PC-9 (cell line): ENCODE measurements at regions not wholly inside any gene's neighbourhood (a gene's known extent, or its start where the extent isn't known, plus 50 kb on each side); places are given as distances from the start of the nearest gene placed in this dataset.

ENCODE experiments used
- BruUV-seq: library from RNA; stranded (reverse); fragments of 400-500 nt; replicated peaks from 2 replicates; lab custom pipeline; 2021; lab: Mats Ljungman, UMichigan
- CTCF ChIA-PET: fragments of 300-600 bp; sonication (Branson Sonifier 250); formaldehyde crosslinking; loops from one replicate; lab custom pipeline; 2022; ENCODE audit warnings: antibody characterized with exemption; lab: Charles Lee
- POLR2A ChIA-PET: fragments of 300-600 bp; sonication (Branson Sonifier 250); formaldehyde crosslinking; loops from one replicate; lab custom pipeline; 2022; ENCODE audit warnings: antibody characterized with exemption; ENCODE audit not compliant: unreplicated experiment; lab: Charles Lee
- DNase-seq, 2 experiments: peaks; one replicate each; pipeline versions ENCODE4 v3.0.0 to v3.0.0-alpha.2; 2015 to 2022; ENCODE audit warnings: mixed read lengths in 1 of 2
- H2AFZ ChIP-seq: fragments of 200-600 bp; sonication (generic); 2 replicates; pipeline ENCODE4 v1.8.1; 2017; ENCODE audit warnings: antibody characterized with exemption
- H3F3A ChIP-seq: fragments of 200-600 bp; sonication (generic); 2 replicates; pipeline ENCODE4 v1.8.1; 2017; ENCODE audit warnings: antibody characterized with exemption, mild to moderate bottlenecking, low read depth; ENCODE audit not compliant: insufficient read depth
- H3K27ac ChIP-seq: fragments of 200-600 bp; sonication (generic); 2 replicates; pipeline ENCODE4 v1.6.1; 2016; ENCODE audit warnings: mixed run types
- H3K27me3 ChIP-seq: fragments of 200-600 bp; sonication (generic); 2 replicates; pipeline ENCODE4 v1.6.1; 2016; ENCODE audit warnings: low read depth, mixed run types; ENCODE audit not compliant: insufficient read depth
- H3K36me3 ChIP-seq: fragments of 200-600 bp; sonication (generic); 2 replicates; pipeline ENCODE4 v1.6.1; 2016; ENCODE audit warnings: low read depth, mixed run types
- H3K4me1 ChIP-seq: fragments of 200-600 bp; sonication (generic); replicated peaks from 2 replicates; pipeline ENCODE4 v1.6.1; 2016; ENCODE audit warnings: mixed run types; ENCODE audit not compliant: insufficient read depth
- H3K4me2 ChIP-seq: fragments of 200-600 bp; sonication (generic); 2 replicates; pipeline ENCODE4 v1.6.1; 2017; ENCODE audit warnings: mixed run types
- H3K4me3 ChIP-seq: fragments of 200-600 bp; sonication (generic); 2 replicates; pipeline ENCODE4 v1.6.1; 2016; ENCODE audit warnings: mixed run types
- H3K79me2 ChIP-seq: fragments of 200-600 bp; sonication (generic); 2 replicates; pipeline ENCODE4 v1.6.1; 2017; ENCODE audit warnings: low read depth, mixed run types
- H3K9me2 ChIP-seq: fragments of 200-600 bp; sonication (generic); 2 replicates; pipeline ENCODE4 v1.8.1; 2017; ENCODE audit warnings: mild to moderate bottlenecking; ENCODE audit not compliant: insufficient read depth
- H3K9me3 ChIP-seq: fragments of 200-600 bp; sonication (generic); 2 replicates; pipeline ENCODE4 v1.8.1; 2016; ENCODE audit warnings: low read depth; ENCODE audit not compliant: insufficient read depth
- H4K20me1 ChIP-seq: fragments of 200-600 bp; sonication (generic); 2 replicates; pipeline ENCODE4 v1.8.1; 2017; ENCODE audit not compliant: insufficient read depth
- CTCF ChIP-seq: fragments of 200-600 bp; sonication (generic); conservative IDR thresholded peaks from 2 replicates; pipeline ENCODE4 v1.6.1; 2017; ENCODE audit warnings: mixed run types, antibody characterized with exemption, mild to moderate bottlenecking, moderate library complexity
- EZH2 ChIP-seq: fragments of 200-600 bp; sonication (generic); IDR thresholded peaks from 2 replicates; pipeline ENCODE4 v1.8.0; 2017; ENCODE audit warnings: antibody characterized with exemption, low read depth
- intact Hi-C: fragments of 100-400 bp; cut with micrococcal nuclease; formaldehyde crosslinking; loops from one replicate; pipeline ENCODE4 v1.10.0; 2022; ENCODE audit not compliant: unreplicated experiment

- BruUV-seq, result no TSS peak
- Histone ChIP-seq H3K9me2 (no peaks in the 10 kb centered on the region), H3K4me2 (no peak overlapping the region), H3K27ac (no peak overlapping the region), H3K9me3 (no peaks in the 10 kb centered on the region), H3K36me3 (no peaks in the 10 kb centered on the region), H3K4me1 (no peaks in the 10 kb centered on the region), H3K79me2 (no peaks in the 10 kb centered on the region), H3K4me3 (no peak overlapping the region), H2AFZ (no peak overlapping the region), H3K27me3 (no peaks in the 10 kb centered on the region), H3F3A (no peaks in the 10 kb centered on the region), H4K20me1 (no peaks in the 10 kb centered on the region)
- no peak for DNase-seq
- ChIA-PET POLR2A (no interaction called here), CTCF (no interaction called here)
- intact Hi-C loops, result no loop called here
- TF ChIP-seq CTCF (no peak), EZH2 (no peak)
These were observed 242.8 kb upstream of the RGS17 start for GRCh38 chr6:153373869-153374268.

GRCh38 chr6:153368131-153368530 lies 237.0 kb upstream of the RGS17 start:
- no peaks in the 10 kb centered on the region for H3K9me2 ChIP-seq
- H2AFZ ChIP-seq, result no peak overlapping the region
- TF ChIP-seq CTCF (no peak), EZH2 (no peak)
- no peak for DNase-seq
- H3K9me3 ChIP-seq, result no peaks in the 10 kb centered on the region
- no TSS peak for BruUV-seq
- POLR2A ChIA-PET, result no interaction called here
- H4K20me1 ChIP-seq, result no peaks in the 10 kb centered on the region
- H3F3A ChIP-seq, result no peaks in the 10 kb centered on the region
- no peak overlapping the region for H3K27ac ChIP-seq
- no peaks in the 10 kb centered on the region for H3K79me2 ChIP-seq
- no peak overlapping the region for H3K4me3 ChIP-seq
- H3K4me2 ChIP-seq, result no peak overlapping the region
- no peaks in the 10 kb centered on the region for H3K36me3 ChIP-seq
- no peaks in the 10 kb centered on the region for H3K27me3 ChIP-seq
- intact Hi-C loops, result no loop called here
- CTCF ChIA-PET, result no interaction called here
- no peaks in the 10 kb centered on the region for H3K4me1 ChIP-seq

- ChIA-PET CTCF (no interaction called here), POLR2A (no interaction called here)
These were observed 235.9 kb upstream of the RGS17 start for GRCh38 chr6:153367021-153367420.

More at GRCh38 chr6:153367021-153367420, 235.9 kb upstream of the RGS17 start:
- no peaks in the 10 kb centered on the region for H3K36me3 ChIP-seq
- H3K27me3 ChIP-seq, result no peaks in the 10 kb centered on the region
- H3K4me1 ChIP-seq, result no peaks in the 10 kb centered on the region
- no TSS peak for BruUV-seq
- no peaks in the 10 kb centered on the region for H4K20me1 ChIP-seq
- no peak overlapping the region for H3K4me2 ChIP-seq
- no peaks in the 10 kb centered on the region for H3K79me2 ChIP-seq
- intact Hi-C loops, result no loop called here
- H3K27ac ChIP-seq, result no peak overlapping the region
- TF ChIP-seq CTCF (no peak), EZH2 (no peak)
- no peaks in the 10 kb centered on the region for H3F3A ChIP-seq
- H3K4me3 ChIP-seq, result no peak overlapping the region
- DNase-seq, result no peak
- H2AFZ ChIP-seq, result no peak overlapping the region
- H3K9me2 ChIP-seq, result no peaks in the 10 kb centered on the region
- H3K9me3 ChIP-seq, result no peaks in the 10 kb centered on the region
